ENCODE measurements at regions not wholly inside any gene's neighbourhood (a gene's known extent, or its start where the extent isn't known, plus 50 kb on each side); places are given as distances from the start of the nearest gene placed in this dataset.

- DNase-seq (ENCODE audit: low read depth, low spot score) = no peak
These were observed 439.1 kb downstream of the GRB14 start for GRCh38 chr2:164182116-164182627.

- no peak for DNase-seq (ENCODE audit: low read depth, low spot score)
These were observed 442.3 kb downstream of the GRB14 start for GRCh38 chr2:164178835-164179465.

GRCh38 chr2:164164602-164165001 is 428.8 kb upstream of the FIGN start:
- DNase-seq (ENCODE audit: low read depth, low spot score) = no peak

- DNase-seq (ENCODE audit: low read depth, low spot score) = no peak
These were observed 419.8 kb upstream of the FIGN start for GRCh38 chr2:164155558-164155957.

GRCh38 chr2:164151522-164151921 is 415.7 kb upstream of the FIGN start:
- no peak for DNase-seq (ENCODE audit: low read depth, low spot score)

GRCh38 chr2:164150604-164151003 is 414.8 kb upstream of the FIGN start:
- no peak for DNase-seq (ENCODE audit: low read depth, low spot score)

GRCh38 chr2:164146441-164146840 is 410.6 kb upstream of the FIGN start:
- DNase-seq (ENCODE audit: low read depth, low spot score) = no peak

GRCh38 chr2:164145093-164145987 is 409.5 kb upstream of the FIGN start:
- no peak for DNase-seq (ENCODE audit: low read depth, low spot score)

GRCh38 chr2:164143183-164143930 is 407.5 kb upstream of the FIGN start:
- no peak for DNase-seq (ENCODE audit: low read depth, low spot score)

- no peak for DNase-seq (ENCODE audit: low read depth, low spot score)
These were observed 406.9 kb upstream of the FIGN start for GRCh38 chr2:164142755-164143154.

- no peak for DNase-seq (ENCODE audit: low read depth, low spot score)
These were observed 405.5 kb upstream of the FIGN start for GRCh38 chr2:164141271-164141670.

GRCh38 chr2:164138750-164139149 is 402.9 kb upstream of the FIGN start:
- DNase-seq (ENCODE audit: low read depth, low spot score) = no peak

- DNase-seq (ENCODE audit: low read depth, low spot score) = no peak
These were observed 398.5 kb upstream of the FIGN start for GRCh38 chr2:164134336-164134735.

- DNase-seq (ENCODE audit: low read depth, low spot score) = no peak
These were observed 392.2 kb upstream of the FIGN start for GRCh38 chr2:164127971-164128527.

- no peak for DNase-seq (ENCODE audit: low read depth, low spot score)
These were observed 391.3 kb upstream of the FIGN start for GRCh38 chr2:164126960-164127660.

GRCh38 chr2:164115806-164116205 is 380.0 kb upstream of the FIGN start:
- DNase-seq (ENCODE audit: low read depth, low spot score) = no peak

- DNase-seq (ENCODE audit: low read depth, low spot score) = no peak
These were observed 379.1 kb upstream of the FIGN start for GRCh38 chr2:164114937-164115336.

GRCh38 chr2:164112105-164112504 is 376.3 kb upstream of the FIGN start:
- DNase-seq (ENCODE audit: low read depth, low spot score) = no peak

GRCh38 chr2:164110515-164110914 is 374.7 kb upstream of the FIGN start:
- DNase-seq (ENCODE audit: low read depth, low spot score) = no peak

GRCh38 chr2:164109006-164109405 is 373.2 kb upstream of the FIGN start:
- DNase-seq (ENCODE audit: low read depth, low spot score) = no peak

- no peak for DNase-seq (ENCODE audit: low read depth, low spot score)
These were observed 367.5 kb upstream of the FIGN start for GRCh38 chr2:164103271-164103670.

Measured in smooth muscle cell of the brain vasculature (primary cell).